ENCODE measurements at regions not wholly inside any gene's neighbourhood (a gene's known extent, or its start where the extent isn't known, plus 50 kb on each side); places are given as distances from the start of the nearest gene placed in this dataset.
"Not testable (repeated sequence)": the region's sequence is repeated elsewhere in the genome, so short reads cannot be mapped to it uniquely, and the experiment has no call there.

DNA sequence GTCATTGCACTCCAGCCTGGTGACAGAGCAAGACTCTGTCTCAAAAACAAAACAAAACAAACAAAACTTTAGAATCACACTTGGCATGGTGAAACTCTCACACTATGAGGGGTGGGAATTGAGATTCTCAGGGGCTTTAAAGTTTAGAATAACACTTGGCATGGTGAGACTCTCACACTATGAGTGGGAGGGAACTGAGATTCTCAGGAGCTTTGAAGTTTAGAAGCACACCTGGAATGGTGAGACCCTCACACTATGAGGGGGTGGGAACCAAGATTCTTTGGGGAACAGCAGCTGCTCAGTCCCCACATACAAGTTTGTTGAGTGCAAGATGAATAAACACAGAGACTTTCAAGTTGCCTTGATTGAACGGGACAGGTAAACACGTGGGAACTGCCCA is 149.4 kb downstream of the HSD17B3 start:
- Histone ChIP-seq H3K9me3 (replicated peaks in 1 of 11) (peaks cover 0 to 28% (median 13%) of the 10 kb centered on the region in 11 experiments; a peak in 13 of 22 replicates), H3K9ac (no peak overlapping the region), H3K27ac (peak overlapping the region in 7 of 11 experiments; percentile 27 to 97 (median 93); a peak in 9 of 22 replicates), H3K36me3 (no peaks in the 10 kb centered on the region), H3K4me3 (no peak overlapping the region), H4K20me1 (no peaks in the 10 kb centered on the region), H3K27me3 (no peaks in the 10 kb centered on the region), H3K4me1 (peaks cover 64 to 78% (median 69%) of the 10 kb centered on the region in 10 experiments), H3K4me2 (peak overlapping the region in 7 of 11 experiments; percentile 6 to 88 (median 15); a peak in 6 of 22 replicates)
- no peak for TF ChIP-seq Cebpa-rat (IDR thresholded peaks at IDR 0.05)

DNA sequence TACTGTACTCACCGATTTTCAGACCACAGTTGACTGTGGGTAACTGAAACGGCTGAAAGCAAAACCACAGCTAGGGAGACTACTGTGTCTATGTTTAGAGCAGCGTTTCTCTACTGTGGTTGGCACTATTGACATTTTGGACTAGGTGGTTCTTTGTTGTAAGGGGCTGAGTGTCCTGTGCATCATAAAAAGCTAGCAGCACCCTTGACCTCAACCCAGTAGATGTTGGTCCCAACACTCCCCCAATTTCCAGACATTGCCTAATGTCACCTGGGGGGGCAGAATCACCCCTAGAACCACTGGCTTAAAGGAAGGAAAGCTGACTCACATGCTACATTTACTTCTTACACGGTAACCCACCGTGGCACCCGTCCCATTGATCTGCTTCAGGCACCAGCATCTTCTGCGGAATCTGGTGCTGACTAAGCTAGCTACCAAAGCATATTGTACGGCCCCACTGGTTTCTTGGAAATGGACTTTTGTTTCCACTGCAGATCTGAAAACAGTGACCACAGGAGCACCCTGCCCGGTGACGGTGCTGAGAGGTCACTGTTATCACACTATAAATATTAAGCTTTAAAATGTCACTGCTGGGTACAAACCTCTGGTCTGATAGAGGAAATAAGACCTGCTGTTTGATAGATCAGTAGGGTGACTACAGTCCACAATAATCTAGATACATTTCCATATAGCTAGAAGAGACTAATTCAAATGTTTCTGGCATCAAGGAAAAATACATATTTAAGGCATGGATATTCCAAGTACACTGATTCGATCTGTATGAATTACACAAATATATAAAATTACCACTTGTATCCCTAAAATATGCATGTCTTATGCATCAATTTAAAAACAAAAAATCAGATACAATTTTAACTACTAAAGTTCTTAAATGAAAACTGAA is 151.4 kb downstream of the HSD17B3 start:
- Histone ChIP-seq H3K9ac (peak overlapping the region; percentile 6 to 79 (median 69); a peak in 19 of 22 replicates), H3K9me3 (replicated peaks in 1 of 11) (peaks cover 0 to 40% (median 22%) of the 10 kb centered on the region in 11 experiments; a peak in 15 of 22 replicates), H3K4me3 (peak overlapping the region in 8 of 10 experiments; percentile 0 to 43 (median 15); a peak in 10 of 20 replicates), H3K27me3 (no peaks in the 10 kb centered on the region), H3K4me2 (peak overlapping the region; percentile 80 to 93 (median 87)), H3K4me1 (peaks cover 63 to 77% (median 68%) of the 10 kb centered on the region in 10 experiments), H3K36me3 (peaks cover 0 to under 1% (median 0%) of the 10 kb centered on the region in 11 experiments; a peak in 1 of 22 replicates), H3K27ac (peak overlapping the region; percentile 26 to 97 (median 92); a peak in 20 of 22 replicates), H4K20me1 (no peaks in the 10 kb centered on the region)
- TF ChIP-seq Cebpa-rat (IDR thresholded peaks at IDR 0.05) = peak in 1 of 11 experiments; percentile 50; a peak in 2 of 22 replicates

DNA sequence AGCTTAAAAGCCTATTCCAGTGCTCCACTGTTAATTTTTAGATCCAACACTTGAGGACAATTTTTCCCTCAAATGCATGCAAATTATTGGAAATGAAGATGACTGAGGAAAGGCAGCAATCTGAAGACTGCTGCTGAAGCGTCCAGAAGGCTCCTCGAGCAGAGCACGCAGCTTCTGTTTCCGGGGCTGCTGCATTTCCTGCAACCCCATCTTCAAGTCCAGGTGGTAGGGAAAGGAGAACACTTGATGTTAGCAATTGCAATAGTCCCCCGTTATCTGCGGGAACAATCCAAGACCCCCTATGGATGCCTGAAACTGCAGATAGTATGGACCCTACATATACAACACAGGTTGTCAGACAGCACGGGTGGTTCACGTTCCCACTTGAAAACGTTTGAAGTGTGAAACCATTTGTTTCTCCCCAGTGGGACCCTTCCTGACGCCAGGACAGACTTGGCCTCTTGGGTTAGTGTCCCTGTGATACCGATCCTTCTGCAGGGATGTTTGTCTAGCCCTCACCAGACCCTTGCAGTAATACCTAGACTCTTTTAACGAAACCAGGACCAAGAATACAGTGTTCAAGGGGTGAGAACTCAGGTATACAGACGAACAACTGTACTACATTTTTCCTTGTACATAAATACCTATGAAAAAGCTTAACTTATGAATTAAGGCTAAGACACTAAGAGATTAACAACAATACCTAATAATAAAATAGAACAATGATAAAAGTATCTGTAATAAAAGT is 152.3 kb downstream of the HSD17B3 start:
- peak overlapping the region in 10 of 11 experiments; percentile 13 to 79 (median 70); a peak in 18 of 22 replicates for H3K9ac ChIP-seq
- H4K20me1 ChIP-seq = no peaks in the 10 kb centered on the region
- H3K27ac ChIP-seq = peak overlapping the region in 10 of 11 experiments; percentile 36 to 97 (median 92); a peak in 20 of 22 replicates
- H3K4me1 ChIP-seq = peaks cover 69 to 78% (median 74%) of the 10 kb centered on the region in 10 experiments
- H3K27me3 ChIP-seq = no peaks in the 10 kb centered on the region
- peaks cover 0 to 49% (median 28%) of the 10 kb centered on the region in 11 experiments; a peak in 15 of 22 replicates for H3K9me3 ChIP-seq (replicated peaks in 1 of 11)
- TF ChIP-seq Cebpa-rat (IDR thresholded peaks at IDR 0.05) = no peak
- H3K4me3 ChIP-seq = peak overlapping the region in 1 of 10 experiments; percentile 43; a peak in 3 of 20 replicates
- peaks cover 0 to 5% (median 0%) of the 10 kb centered on the region in 11 experiments; a peak in 1 of 22 replicates for H3K36me3 ChIP-seq
- H3K4me2 ChIP-seq = peak overlapping the region; percentile 80 to 93 (median 87)

DNA sequence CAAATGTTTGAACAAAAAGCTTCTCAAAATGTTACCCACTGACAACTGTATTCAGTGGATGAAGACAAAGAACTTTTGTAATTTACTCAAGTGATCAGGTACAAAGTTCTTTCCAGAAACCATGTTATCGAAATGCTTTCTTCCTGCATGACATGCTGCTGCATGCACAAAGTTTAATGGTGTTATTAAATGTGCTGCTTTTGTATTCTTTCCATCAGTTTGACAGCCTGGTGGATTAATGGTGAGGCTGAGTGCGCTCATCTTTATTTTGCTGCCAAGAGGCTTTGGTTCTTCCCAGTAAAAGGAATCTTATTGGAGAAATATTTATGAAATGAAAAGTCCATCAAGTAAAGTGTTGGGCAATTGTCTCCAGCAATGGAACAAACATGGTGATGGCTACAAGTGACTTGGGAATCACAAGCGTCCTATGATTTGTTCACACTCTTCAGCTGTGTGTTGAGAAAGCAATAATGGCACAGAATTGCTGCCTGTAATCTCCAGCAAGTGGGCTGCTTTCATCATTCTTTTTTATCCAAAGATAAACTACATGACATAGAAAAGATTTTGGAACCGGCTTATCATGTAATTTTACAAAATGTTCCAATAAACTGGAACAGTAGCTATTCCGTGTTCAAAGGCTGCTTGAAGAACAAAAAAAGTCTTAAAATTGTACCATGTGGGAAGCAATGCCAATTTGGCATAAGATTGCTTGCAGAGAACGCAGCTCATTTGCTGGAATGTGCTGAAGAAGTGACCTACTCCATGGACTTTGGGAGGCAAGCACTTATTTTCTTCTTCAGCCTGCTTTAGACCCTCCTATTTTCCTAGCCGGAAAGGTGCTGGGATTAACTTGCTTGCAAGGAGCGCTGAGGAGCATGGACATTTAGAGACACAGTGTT is 153.1 kb downstream of the HSD17B3 start:
- Histone ChIP-seq H4K20me1 (no peaks in the 10 kb centered on the region), H3K27ac (peak overlapping the region; percentile 50 to 97 (median 92); a peak in 21 of 22 replicates), H3K4me2 (peak overlapping the region; percentile 80 to 93 (median 87)), H3K36me3 (peaks cover 0 to 5% (median 0%) of the 10 kb centered on the region in 11 experiments; a peak in 1 of 22 replicates), H3K4me1 (peaks cover 74 to 87% (median 81%) of the 10 kb centered on the region in 10 experiments), H3K9ac (peak overlapping the region in 8 of 11 experiments; percentile 63 to 79 (median 72); a peak in 13 of 22 replicates), H3K9me3 (replicated peaks in 1 of 11) (peaks cover 0 to 46% (median 31%) of the 10 kb centered on the region in 11 experiments; a peak in 15 of 22 replicates), H3K27me3 (no peaks in the 10 kb centered on the region), H3K4me3 (no peak overlapping the region)
- TF ChIP-seq Cebpa-rat (IDR thresholded peaks at IDR 0.05) = no peak

DNA sequence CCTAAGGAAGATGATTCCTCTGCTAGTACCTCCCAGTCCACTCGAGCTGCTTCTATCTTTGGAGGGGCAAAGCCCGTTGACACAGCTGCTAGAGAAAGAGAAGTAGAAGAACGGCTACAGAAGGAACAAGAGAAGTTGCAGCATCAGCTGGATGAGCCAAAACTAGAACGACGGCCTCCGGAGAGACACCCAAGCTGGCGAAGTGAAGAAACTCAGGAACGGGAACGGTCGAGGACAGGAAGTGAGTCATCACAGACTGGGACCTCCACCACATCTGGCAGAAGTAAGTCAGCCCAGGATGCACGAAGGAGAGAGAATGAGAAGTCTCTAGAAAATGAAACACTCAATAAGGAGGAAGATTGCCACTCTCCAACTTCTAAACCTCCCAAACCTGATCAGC is 154.9 kb downstream of the HSD17B3 start:
- H3K4me1 ChIP-seq = peaks cover 80 to 99% (median 96%) of the 10 kb centered on the region in 10 experiments

DNA sequence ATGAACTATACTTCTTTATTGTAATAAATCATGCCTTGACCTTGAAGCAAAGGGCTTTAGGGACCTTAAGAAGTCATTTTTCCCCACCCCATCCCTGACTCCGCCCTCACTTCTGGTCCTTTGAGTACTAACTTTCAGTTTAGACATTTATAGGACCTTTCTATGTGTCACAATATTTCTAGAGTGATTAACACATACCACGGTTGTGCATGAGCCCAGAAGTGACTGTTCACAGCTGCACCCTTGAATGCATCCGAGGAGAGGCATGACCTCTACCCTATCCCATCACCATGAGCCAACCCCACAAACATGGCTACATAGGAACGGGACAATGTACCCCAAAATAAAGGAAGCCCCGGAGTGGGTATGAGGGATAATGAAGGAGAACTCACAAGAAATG is 160.3 kb downstream of the HSD17B3 start:
- peak overlapping the region in 9 of 11 experiments; percentile 3 to 81 (median 79); a peak in 12 of 22 replicates for H3K9ac ChIP-seq
- peak in 5 of 11 experiments; percentile 17 to 66 (median 48); a peak in 7 of 22 replicates for TF ChIP-seq Cebpa-rat (IDR thresholded peaks at IDR 0.05)
- no peaks in the 10 kb centered on the region for H3K27me3 ChIP-seq
- peaks cover 80 to 100% (median 99%) of the 10 kb centered on the region in 10 experiments for H3K4me1 ChIP-seq
- no peaks in the 10 kb centered on the region for H4K20me1 ChIP-seq
- no peak overlapping the region for H3K4me3 ChIP-seq
- H3K27ac ChIP-seq = peak overlapping the region in 10 of 11 experiments; percentile 83 to 97 (median 92); a peak in 20 of 22 replicates
- peaks cover 0 to 28% (median 21%) of the 10 kb centered on the region in 11 experiments; a peak in 16 of 22 replicates for H3K9me3 ChIP-seq (replicated peaks in 1 of 11)
- H3K4me2 ChIP-seq = peak overlapping the region; percentile 26 to 88 (median 84); a peak in 20 of 22 replicates
- H3K36me3 ChIP-seq = peaks cover 0 to 5% (median 0%) of the 10 kb centered on the region in 11 experiments; a peak in 1 of 22 replicates

More for the DNA sequence above, 154.9 kb downstream of the HSD17B3 start:
- peak overlapping the region in 10 of 11 experiments; percentile 58 to 83 (median 78); a peak in 20 of 22 replicates for H3K9ac ChIP-seq
- peaks cover 0 to 39% (median 30%) of the 10 kb centered on the region in 11 experiments; a peak in 15 of 22 replicates for H3K9me3 ChIP-seq (replicated peaks in 1 of 11)
- not testable (repeated sequence) for H4K20me1 ChIP-seq, H3K4me3 ChIP-seq, H3K36me3 ChIP-seq, H3K27me3 ChIP-seq
- TF ChIP-seq Cebpa-rat (IDR thresholded peaks at IDR 0.05) = peak in 9 of 11 experiments; percentile 53 to 89 (median 77); a peak in 17 of 22 replicates
- peak overlapping the region; percentile 60 to 93 (median 84); a peak in 21 of 22 replicates for H3K4me2 ChIP-seq
- H3K27ac ChIP-seq = peak overlapping the region; percentile 60 to 97 (median 92); a peak in 21 of 22 replicates

DNA sequence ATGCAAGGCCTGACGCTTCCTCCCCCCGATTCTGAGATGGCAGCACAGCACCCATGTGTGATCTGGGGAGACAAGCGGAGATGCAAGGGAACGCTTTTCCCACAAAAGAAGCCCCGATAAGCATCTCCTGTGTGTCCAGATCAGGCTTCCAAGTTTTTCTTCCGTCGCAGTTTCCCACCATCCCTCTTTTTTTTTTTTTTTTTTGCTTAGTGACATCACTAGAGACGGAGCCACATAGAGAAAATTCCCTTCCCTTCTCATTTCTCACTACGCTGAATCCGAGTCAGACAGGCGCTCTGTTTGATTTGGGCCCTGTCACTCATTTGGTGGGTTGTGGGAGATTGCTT is 160.9 kb downstream of the HSD17B3 start:
- no peaks in the 10 kb centered on the region for H3K27me3 ChIP-seq
- H3K9ac ChIP-seq = peak overlapping the region in 9 of 11 experiments; percentile 54 to 81 (median 79); a peak in 14 of 22 replicates
- TF ChIP-seq Cebpa-rat (IDR thresholded peaks at IDR 0.05) = no peak
- peak overlapping the region in 10 of 11 experiments; percentile 83 to 97 (median 92); a peak in 20 of 22 replicates for H3K27ac ChIP-seq
- H3K4me2 ChIP-seq = peak overlapping the region; percentile 26 to 88 (median 84); a peak in 21 of 22 replicates
- H3K9me3 ChIP-seq (replicated peaks in 1 of 11) = peaks cover 0 to 23% (median 17%) of the 10 kb centered on the region in 11 experiments; a peak in 16 of 22 replicates
- peaks cover 80 to 100% (median 99%) of the 10 kb centered on the region in 10 experiments for H3K4me1 ChIP-seq
- no peaks in the 10 kb centered on the region for H4K20me1 ChIP-seq
- no peak overlapping the region for H3K4me3 ChIP-seq
- H3K36me3 ChIP-seq = peaks cover 0 to 5% (median 0%) of the 10 kb centered on the region in 11 experiments; a peak in 1 of 22 replicates

All from BLaER1 treated with 17β-estradiol and CSF1 and Interleukin-3, amounts not matched to agents 10 nM and 100 nM (cell line).